ENCODE measurements at regions not wholly inside any gene's neighbourhood (a gene's known extent, or its start where the extent isn't known, plus 50 kb on each side); places are given as distances from the start of the nearest gene placed in this dataset.

GRCh38 chr11:96643173-96643572, 253.4 kb downstream of the JRKL start:
- no peak for TF ChIP-seq RCOR1 (IDR thresholded peaks at IDR 0.05; ENCODE audit: insufficient replicate concordance, low read length)
- TF ChIP-seq CTCF (conservative IDR thresholded peaks at IDR 0.05; ENCODE audit: low read depth, low read length), result no peak
- TF ChIP-seq POLR2A (IDR thresholded peaks at IDR 0.05; ENCODE audit: low read depth, low read length), result no peak
- TF ChIP-seq BHLHE40 (IDR thresholded peaks at IDR 0.05; ENCODE audit: low read depth, low read length), result no peak
- no peak for TF ChIP-seq MXI1 (IDR thresholded peaks at IDR 0.05; ENCODE audit: borderline replicate concordance, low read depth, low read length)
- TF ChIP-seq RAD21 (IDR thresholded peaks at IDR 0.05; ENCODE audit: low read length), result no peak
- no peak for TF ChIP-seq CEBPB (IDR thresholded peaks at IDR 0.05; ENCODE audit: low read depth, low read length)
- no peak for TF ChIP-seq CHD1 (IDR thresholded peaks at IDR 0.05; ENCODE audit: low read depth, low read length)
- TF ChIP-seq NFE2L2 (IDR thresholded peaks at IDR 0.05; ENCODE audit: low read depth, low read length), result no peak
- TF ChIP-seq SMC3 (IDR thresholded peaks at IDR 0.05; ENCODE audit: low read depth, low read length), result no peak
- TF ChIP-seq ELK1 (IDR thresholded peaks at IDR 0.05; ENCODE audit: borderline replicate concordance, low read depth, low read length), result no peak
- no peak for TF ChIP-seq MAFK (IDR thresholded peaks at IDR 0.05; ENCODE audit: low read depth, low read length)

Data from IMR-90 (cell line).